Spleen (tissue), 11 donors: ENCODE measurements at regions not wholly inside any gene's neighbourhood (a gene's known extent, or its start where the extent isn't known, plus 50 kb on each side); places are given as distances from the start of the nearest gene placed in this dataset.

Source experiments
- DNase-seq: peaks from one replicate; pipeline ENCODE4 v3.0.0-alpha.2; 2020
- H3K27ac ChIP-seq, 8 donors: fragments of 200-600 bp; sonication (generic) in 7 of 8; 1 replicate in 4 of 8; 2 replicates in 4 of 8; pipeline versions ENCODE4 v1.5.0 to v1.8.0; 2016 to 2021; ENCODE audit warnings: inconsistent platforms in 4 of 8, mild to moderate bottlenecking in 4 of 8, moderate library complexity in 1 of 8
- H3K27me3 ChIP-seq, 7 donors: fragments of 200-600 bp; sonication (generic) in 6 of 7; replicated peaks in 1 of 7; 1 replicate in 4 of 7; 2 replicates in 3 of 7; pipeline versions ENCODE4 v1.5.0 to v1.8.0; 2016 to 2021; ENCODE audit warnings: inconsistent platforms in 3 of 7, mild to moderate bottlenecking in 1 of 7
- H3K36me3 ChIP-seq, 6 donors: fragments of 200-600 bp; sonication (generic) in 5 of 6; 1 replicate in 4 of 6; 2 replicates in 2 of 6; pipeline versions ENCODE4 v1.5.0 to v1.8.0; 2016 to 2021; ENCODE audit warnings: inconsistent platforms in 2 of 6
- H3K4me1 ChIP-seq, 6 donors: fragments of 200-600 bp; sonication (generic) in 5 of 6; 1 replicate in 3 of 6; 2 replicates in 3 of 6; pipeline versions ENCODE4 v1.5.0 to v1.8.0; 2016 to 2021; ENCODE audit warnings: inconsistent platforms in 3 of 6
- H3K4me3 ChIP-seq, 8 donors: fragments of 200-600 bp; sonication (generic) in 7 of 8; 1 replicate in 4 of 8; 2 replicates in 4 of 8; pipeline versions ENCODE4 v1.5.0 to v1.8.0; 2016 to 2021; ENCODE audit warnings: inconsistent platforms in 4 of 8, mild to moderate bottlenecking in 4 of 8, moderate library complexity in 2 of 8
- H3K9me3 ChIP-seq, 8 donors: fragments of 200-600 bp; sonication (generic) in 7 of 8; 1 replicate in 4 of 8; 2 replicates in 4 of 8; pipeline versions ENCODE4 v1.5.0 to v1.8.0; 2016 to 2021; ENCODE audit warnings: inconsistent platforms in 4 of 8
- POLR2A ChIP-seq, 3 donors: fragments of 450-650 bp; IDR thresholded peaks; one replicate each; pipeline ENCODE4 v1.5.1; 2017; ENCODE audit warnings: antibody characterized with exemption in 3 of 3, mild to moderate bottlenecking in 1 of 3
- POLR2AphosphoS5 ChIP-seq, 3 donors: sonication (generic); formaldehyde crosslinking; IDR thresholded peaks; one replicate each; pipeline ENCODE4 v1.5.1; 2017; ENCODE audit warnings: antibody characterized with exemption in 3 of 3
- WGBS, 5 donors: extraction: QIAGEN DNeasy Blood & Tissue Kit in 3 of 5; methylation state at CpG; one replicate each; pipeline versions ENCODE4 v1.1.5 to v1.1.7; 2013 to 2018; 5-methylcytosine and 5-hydroxymethylcytosine counted together
- intact Hi-C: fragments of 100-400 bp; cut with DNase I; formaldehyde crosslinking; loops from one replicate; pipeline ENCODE4 v1.15.0; 2023; ENCODE audit warnings: low total_unique reads
- TF ChIP-seq, protein P1 (sequence below), 11 experiments: fragments of 200-600 bp in 7 of 11; fragments of 450-650 bp in 4 of 11; sonication (generic) in 4 of 11; IDR thresholded peaks in 8 of 11; conservative IDR thresholded peaks in 3 of 11; 1 replicate in 7 of 11; 2 replicates in 4 of 11; pipeline versions ENCODE4 v1.4.0 to v1.8.0; 2016 to 2021; ENCODE audit warnings: antibody characterized with exemption in 11 of 11, inconsistent platforms in 4 of 11, mild to moderate bottlenecking in 1 of 11
- donor health status: healthy with polysubstance abuse.
- donor health status: DM: no; HTN: no; CAD: no; lungs with moderate emphysema.
- donor health status: DM: no; HTN: no; CAD: no.
- donor health status: Bipolar disorder and iron deficiency.
- donor health status: healthy.
- donor health status: DM: no; HTN: no; CAD: no.
- donor health status: DM: yes; HTN: yes; CAD: no.

DNA sequence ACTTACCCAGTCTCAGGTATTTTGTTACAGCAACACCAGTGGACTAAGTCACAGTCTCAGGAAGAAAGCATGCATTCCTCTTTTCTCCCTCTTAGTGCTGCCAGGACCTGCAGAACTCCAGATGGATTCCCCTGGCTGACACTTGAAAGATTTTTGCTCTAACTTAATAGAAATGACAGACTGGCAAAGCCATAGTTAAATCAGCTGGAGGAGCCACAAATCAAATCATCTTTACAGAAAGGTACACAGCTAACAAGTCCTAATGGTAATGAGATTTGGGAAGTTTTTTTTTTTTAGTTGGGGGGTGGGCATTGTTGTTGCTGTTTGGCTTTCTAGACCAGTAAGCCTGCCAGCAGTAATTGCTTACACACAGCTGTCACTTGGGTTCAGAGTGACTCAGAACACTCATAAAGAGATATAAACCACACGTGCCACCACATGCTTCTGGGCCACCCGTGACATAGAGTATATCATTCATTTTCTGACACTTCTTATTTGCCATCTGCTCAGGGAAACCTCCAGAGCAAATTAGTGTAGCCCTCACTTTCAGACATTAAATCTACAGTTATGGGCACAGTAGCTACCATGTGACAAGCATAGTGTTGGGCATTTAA is 72.4 kb downstream of the FH start:
- no peak for DNase-seq

DNA sequence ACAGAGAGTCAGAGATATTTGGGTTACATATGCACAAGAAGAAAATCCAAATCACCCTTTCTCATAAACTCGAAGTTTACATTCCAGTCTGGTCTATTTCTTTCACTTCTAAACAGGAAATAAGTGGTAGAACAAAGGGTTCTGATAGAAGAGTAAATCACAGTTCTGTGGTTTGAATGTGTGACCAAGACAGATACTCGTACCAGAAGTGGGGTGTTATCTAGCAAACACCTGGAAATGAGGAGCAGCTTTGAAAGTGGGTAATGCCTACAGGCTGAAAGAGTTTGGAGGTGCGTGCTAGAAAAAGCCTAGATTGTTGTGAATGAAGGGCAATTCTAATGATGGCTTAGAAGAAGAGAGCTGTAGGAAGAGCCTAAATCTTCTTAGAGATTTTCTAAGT is 74.7 kb downstream of the FH start:
- Histone ChIP-seq H3K9me3 (peaks cover 0 to 8% (median 2%) of the 10 kb centered on the region in 8 donors), H3K27ac (no peak overlapping the region), H3K36me3 (no peaks in the 10 kb centered on the region), H3K27me3 (no peaks in the 10 kb centered on the region), H3K4me1 (no peaks in the 10 kb centered on the region), H3K4me3 (no peak overlapping the region)
- no peak for DNase-seq
- TF ChIP-seq, protein P1, sequence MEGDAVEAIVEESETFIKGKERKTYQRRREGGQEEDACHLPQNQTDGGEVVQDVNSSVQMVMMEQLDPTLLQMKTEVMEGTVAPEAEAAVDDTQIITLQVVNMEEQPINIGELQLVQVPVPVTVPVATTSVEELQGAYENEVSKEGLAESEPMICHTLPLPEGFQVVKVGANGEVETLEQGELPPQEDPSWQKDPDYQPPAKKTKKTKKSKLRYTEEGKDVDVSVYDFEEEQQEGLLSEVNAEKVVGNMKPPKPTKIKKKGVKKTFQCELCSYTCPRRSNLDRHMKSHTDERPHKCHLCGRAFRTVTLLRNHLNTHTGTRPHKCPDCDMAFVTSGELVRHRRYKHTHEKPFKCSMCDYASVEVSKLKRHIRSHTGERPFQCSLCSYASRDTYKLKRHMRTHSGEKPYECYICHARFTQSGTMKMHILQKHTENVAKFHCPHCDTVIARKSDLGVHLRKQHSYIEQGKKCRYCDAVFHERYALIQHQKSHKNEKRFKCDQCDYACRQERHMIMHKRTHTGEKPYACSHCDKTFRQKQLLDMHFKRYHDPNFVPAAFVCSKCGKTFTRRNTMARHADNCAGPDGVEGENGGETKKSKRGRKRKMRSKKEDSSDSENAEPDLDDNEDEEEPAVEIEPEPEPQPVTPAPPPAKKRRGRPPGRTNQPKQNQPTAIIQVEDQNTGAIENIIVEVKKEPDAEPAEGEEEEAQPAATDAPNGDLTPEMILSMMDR (IDR thresholded peaks at IDR 0.05 in 8 of 11, conservative IDR thresholded peaks at IDR 0.05 in 3 of 11) = no peak
- TF ChIP-seq POLR2AphosphoS5 (IDR thresholded peaks at IDR 0.05) = no peak
- TF ChIP-seq POLR2A (IDR thresholded peaks at IDR 0.05) = no peak
- WGBS, 5 donors = 17 to 59% (median 21%) methylated on average over 3 of the region's 3 CpGs
- intact Hi-C loops = no loop called here

More for the DNA sequence above, 72.4 kb downstream of the FH start:
- Histone ChIP-seq H3K27ac (no peak overlapping the region), H3K9me3 (peaks cover 0 to 8% (median 2%) of the 10 kb centered on the region in 8 donors), H3K4me3 (no peak overlapping the region), H3K4me1 (no peaks in the 10 kb centered on the region), H3K36me3 (no peaks in the 10 kb centered on the region), H3K27me3 (no peaks in the 10 kb centered on the region)
- intact Hi-C loops = no loop called here
- WGBS, 5 donors = 15 to 26% (median 23%) methylated on average over 2 of the region's 2 CpGs
- TF ChIP-seq, protein P1 (IDR thresholded peaks at IDR 0.05 in 8 of 11, conservative IDR thresholded peaks at IDR 0.05 in 3 of 11) = no peak
- TF ChIP-seq POLR2AphosphoS5 (IDR thresholded peaks at IDR 0.05) (no peak), POLR2A (IDR thresholded peaks at IDR 0.05) (no peak)

DNA sequence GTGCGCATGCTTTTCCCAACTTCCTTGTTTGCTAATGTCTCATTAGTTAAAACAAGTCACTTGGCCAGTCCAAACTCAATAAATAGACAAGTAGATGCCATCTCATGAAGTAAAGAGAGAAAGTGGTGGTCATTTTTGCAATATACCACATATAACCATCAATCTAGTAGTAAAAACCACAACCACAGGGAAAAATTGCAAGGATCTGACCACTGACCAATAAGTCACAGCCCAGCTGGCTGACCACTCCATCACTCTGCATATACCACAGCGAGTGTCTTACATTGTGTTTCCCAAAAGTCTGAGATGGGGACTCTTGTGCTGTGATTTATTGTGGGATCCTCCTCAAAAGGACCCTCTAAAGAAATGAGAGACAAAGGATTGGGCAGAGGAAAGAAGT is 76.0 kb downstream of the FH start:
- Histone ChIP-seq H3K36me3 (no peaks in the 10 kb centered on the region), H3K9me3 (peaks cover 0 to 8% (median 2%) of the 10 kb centered on the region in 8 donors), H3K27me3 (no peaks in the 10 kb centered on the region), H3K4me1 (no peaks in the 10 kb centered on the region), H3K27ac (no peak overlapping the region), H3K4me3 (no peak overlapping the region)
- 79 to 88% (median 85%) methylated on average over 2 of the region's 2 CpGs for WGBS, 5 donors
- no peak for DNase-seq
- TF ChIP-seq POLR2A (IDR thresholded peaks at IDR 0.05) = no peak
- TF ChIP-seq, protein P1 (IDR thresholded peaks at IDR 0.05 in 8 of 11, conservative IDR thresholded peaks at IDR 0.05 in 3 of 11) = no peak
- no peak for TF ChIP-seq POLR2AphosphoS5 (IDR thresholded peaks at IDR 0.05)
- intact Hi-C loops = no loop called here

DNA sequence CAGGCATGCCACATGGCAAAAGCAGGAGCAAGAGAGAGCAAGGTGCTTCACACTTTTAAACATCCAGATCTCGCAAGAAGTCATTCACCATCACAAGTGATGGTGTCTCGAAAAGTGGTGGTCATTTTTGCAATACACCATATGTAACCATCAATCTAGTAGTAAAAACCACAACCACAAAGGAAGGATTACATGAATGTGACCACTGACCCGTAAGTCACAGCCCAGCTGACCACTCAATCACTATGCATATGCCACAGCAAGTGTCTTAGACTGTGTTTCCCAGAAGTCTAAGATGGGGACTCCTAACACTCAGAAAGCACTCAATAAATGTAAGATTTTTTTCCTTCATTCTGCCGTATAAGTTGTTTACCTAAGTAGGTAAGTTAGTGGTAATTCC is 76.9 kb downstream of the FH start:
- Histone ChIP-seq H3K4me1 (no peaks in the 10 kb centered on the region), H3K27ac (no peak overlapping the region), H3K36me3 (no peaks in the 10 kb centered on the region), H3K27me3 (no peaks in the 10 kb centered on the region), H3K4me3 (no peak overlapping the region), H3K9me3 (peaks cover 0 to 8% (median 2%) of the 10 kb centered on the region in 8 donors)
- no peak for DNase-seq
- WGBS, 5 donors = 73 to 85% (median 81%) methylated on average over 4 of the region's 4 CpGs
- TF ChIP-seq, protein P1 (IDR thresholded peaks at IDR 0.05 in 8 of 11, conservative IDR thresholded peaks at IDR 0.05 in 3 of 11) = no peak
- no peak for TF ChIP-seq POLR2A (IDR thresholded peaks at IDR 0.05)
- no peak for TF ChIP-seq POLR2AphosphoS5 (IDR thresholded peaks at IDR 0.05)
- intact Hi-C loops = no loop called here
